NCI-H524 (cell line): ENCODE measurements at regions not wholly inside any gene's neighbourhood (a gene's known extent, or its start where the extent isn't known, plus 50 kb on each side); places are given as distances from the start of the nearest gene placed in this dataset.
A peak's percentile ranks its signal among the peaks of the same experiment; 100 is the strongest.

Experiments
- DNase-seq, 2 experiments: peaks; one replicate each; lab custom pipeline; 2025; lab: John Stamatoyannopoulos, UW

- DNase-seq: peak; percentile 95 to 98
Measured at GRCh38 chr6:166751051-166751595, 124.1 kb upstream of the RPS6KA2 start.

DNA sequence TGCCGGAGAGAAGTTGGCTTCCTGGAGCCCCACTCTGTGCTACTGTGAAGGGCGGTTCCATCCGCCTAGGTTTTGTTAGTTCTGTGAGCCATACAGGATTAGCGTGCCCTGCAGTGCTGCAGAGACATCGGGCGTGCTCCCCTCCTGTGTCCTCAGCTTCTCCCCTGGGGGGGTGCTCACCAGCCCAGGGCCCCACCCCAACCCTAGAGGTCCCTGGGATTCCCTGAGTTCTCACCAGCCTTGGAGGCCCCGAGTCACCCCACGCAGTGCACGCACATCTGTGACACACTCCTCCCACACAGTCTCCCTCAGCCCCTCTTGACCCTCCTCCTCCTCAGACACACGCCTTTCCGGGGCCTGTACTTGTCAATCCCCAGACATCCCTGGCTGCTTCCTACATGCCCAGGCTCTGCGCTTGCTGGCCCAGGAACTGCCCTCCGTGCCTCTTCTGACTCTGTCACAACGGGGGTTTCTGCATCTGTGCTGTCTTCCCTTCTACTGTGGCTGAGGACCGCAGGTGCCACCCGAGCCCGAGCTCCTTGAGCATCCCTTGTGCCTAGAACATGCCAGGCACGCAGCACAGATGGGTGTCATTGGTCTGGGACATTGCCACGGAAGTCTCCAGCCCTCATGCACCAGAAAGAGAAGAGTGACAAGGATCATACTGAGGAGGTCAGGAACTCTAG lies 123.2 kb upstream of the RPS6KA2 start:
- DNase-seq: no peak

- no peak for DNase-seq
Measured at GRCh38 chr6:166749666-166750065, 122.6 kb upstream of the RPS6KA2 start.

GRCh38 chr6:166747644-166748595 lies 120.9 kb upstream of the RPS6KA2 start:
- no peak for DNase-seq

- DNase-seq: peak in 1 of 2 experiments; percentile 10
Measured at GRCh38 chr6:166745801-166746668, 119.0 kb upstream of the RPS6KA2 start.

DNA sequence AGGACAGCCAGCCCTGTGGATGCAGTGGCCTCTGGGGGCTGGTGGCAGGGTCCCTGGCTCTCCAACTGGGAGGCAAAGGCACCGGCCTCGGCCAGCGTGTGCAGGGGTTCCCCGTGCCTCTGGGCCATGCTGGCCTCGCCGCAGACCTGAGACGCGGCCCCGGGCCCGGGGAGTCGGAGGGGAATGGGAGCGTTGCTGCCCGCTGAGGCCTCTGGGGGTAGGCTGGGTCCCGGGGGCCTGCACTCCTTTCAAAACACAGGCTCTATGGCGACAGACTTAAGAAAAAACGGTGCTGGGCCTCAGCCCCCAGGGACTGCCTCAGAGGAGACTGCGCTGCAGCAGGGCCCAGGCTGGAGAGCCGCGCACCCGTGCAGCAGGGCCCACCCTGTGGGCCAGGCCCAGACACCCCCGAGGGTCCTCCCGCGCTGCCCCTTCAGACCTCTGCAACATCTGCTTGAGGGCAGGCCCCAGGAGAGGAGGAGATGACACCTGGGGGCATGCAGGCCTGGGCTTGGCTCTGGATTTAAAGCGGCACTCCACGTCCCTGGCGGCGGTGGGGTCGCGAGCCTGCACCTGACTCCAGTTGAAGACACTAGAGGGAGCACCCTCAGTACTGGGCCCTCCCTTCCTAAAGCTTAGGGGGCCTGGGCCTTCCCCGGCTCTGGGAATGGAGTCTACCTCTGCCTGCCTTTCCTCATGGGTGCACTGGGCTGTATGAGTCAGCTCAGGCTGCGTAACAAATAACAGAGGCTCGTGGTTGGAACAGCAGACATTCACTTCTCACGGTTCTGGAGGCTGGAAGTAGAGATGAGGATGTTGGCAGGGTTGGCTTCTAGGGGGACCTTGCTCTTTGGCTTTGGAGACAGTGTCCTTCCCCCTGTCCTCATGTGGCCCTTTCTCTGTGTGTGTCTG lies 117.4 kb upstream of the RPS6KA2 start:
- no peak for DNase-seq

DNA sequence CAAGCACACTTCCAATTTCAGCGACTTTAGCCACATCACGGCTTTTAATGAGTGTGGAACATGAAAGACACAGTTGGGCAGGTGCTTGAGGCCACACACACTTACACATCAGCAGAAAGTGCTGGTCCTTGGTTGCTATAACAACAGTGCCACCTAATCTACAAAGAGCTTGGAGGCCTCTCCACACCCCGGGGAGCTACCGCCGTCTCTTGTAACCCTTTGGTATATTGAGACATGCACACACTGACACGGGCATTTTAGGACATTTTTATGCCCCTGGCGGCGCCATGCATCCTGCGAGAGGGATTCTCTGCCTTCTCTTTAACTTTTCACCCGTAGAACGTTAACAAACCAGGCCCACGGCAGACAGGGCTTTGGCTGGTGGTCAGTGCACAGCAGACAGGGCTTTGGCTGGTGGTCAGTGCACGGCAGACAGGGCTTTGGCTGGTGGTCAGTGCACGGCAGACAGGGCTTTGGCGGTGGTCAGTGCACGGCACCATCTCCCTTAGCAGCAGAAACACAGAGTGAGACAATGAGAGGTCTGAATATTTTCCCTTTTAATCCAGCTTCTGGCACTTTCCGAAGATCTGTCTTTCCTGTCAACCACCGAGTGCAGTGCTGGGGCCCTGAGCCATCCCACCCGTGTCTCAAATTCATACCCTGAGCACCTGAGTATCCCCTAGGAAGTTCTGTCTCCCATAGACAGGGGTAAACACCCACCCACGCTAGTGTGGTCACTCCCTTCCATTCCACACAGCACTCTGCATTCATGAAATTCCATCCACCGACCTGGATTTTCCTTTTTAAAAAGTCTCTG lies 116.6 kb upstream of the RPS6KA2 start:
- peak in 1 of 2 experiments; percentile 51 for DNase-seq

DNA sequence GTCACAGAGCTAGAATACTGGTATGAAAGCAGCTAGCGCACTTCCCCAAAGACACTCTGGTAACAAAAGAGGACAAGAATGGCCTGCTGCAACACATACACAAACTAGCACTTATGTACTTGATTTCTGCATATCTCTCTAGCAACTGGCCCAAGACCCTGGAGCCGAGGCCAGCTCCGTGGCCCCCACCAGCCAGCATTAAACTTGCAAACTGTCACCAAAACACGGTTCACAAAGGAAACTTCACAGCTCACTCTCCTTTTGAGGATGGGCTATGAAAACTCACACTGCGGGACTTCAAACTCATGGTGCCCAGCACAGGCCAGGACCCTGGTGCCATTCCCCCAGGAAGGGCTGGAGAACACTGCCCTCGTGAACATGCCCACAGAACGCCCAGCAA lies 115.9 kb upstream of the RPS6KA2 start:
- DNase-seq: no peak

- no peak for DNase-seq
Measured at GRCh38 chr6:166739976-166740318, 112.9 kb upstream of the RPS6KA2 start.

DNA sequence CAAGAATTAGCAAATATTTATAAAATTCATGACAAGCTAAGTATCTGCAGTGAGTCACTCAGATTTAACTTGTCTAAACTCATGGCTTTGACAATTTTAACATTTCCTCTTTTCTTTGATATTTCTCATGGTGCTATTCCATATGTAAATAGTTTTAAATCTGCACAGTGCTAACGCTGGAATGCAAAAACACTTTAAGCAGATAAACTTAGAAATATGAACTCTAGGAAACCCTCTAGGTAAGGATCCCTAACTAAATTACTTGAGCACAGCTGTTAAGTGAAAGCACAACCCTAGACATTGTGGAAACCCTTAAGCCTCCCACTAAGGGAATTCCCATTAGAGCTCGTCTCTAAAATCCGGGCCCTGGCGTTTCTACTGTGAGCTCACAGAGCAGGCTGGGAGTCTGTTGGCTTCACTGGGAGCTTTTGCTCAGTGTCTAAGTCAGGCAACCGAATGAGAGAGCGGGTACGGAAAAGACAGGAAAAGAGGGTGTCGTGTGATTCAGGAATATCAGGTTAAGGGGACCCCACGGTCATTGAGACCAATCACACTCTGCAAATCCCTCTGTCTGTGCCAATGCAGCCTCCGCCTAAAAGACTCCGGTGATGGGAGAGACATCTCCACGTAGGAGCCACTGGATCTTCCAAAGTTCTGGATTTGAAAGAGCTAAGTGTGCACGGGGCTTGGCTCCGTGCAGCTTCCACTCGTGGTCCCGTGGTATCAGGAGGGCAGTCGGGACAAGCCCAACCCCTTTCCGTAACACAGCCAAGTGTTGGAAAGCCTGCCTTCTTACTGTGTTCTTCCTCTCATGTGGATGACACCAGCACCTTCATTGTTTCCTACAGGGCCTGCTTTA lies 112.3 kb upstream of the RPS6KA2 start:
- DNase-seq: no peak

DNA sequence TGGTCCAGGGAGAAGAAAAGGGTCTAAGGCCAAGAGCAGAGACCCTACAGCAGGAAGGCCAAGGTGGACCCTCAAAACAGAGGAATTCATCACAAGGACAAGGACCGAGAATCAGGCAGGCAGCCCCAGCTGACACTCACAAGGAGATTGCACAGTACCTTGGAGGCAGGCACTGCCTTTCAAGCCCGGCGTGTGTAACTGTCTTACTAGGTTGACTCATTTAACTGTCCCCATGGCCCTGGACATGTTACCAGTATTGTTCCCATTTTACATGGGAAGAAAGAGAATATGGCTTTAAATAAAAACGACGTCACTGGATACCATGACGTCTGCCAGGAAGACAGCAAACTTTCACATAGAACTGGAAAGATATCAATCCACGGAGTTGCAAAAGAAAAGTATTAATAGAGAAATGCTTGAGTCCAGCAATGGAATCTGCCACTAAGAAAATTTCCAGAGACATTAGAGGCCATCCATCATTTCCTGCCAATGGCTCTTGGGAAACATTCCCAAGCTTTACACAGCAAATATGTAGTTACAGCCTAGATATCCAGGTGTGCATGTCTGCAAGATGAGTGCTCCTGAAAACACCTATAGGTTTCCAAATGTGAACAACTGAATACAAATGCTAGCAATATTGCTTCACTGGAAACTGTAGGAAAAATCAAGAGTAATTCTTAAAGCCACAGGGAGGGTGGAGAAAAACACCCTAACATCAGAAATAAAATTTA lies 111.5 kb upstream of the RPS6KA2 start:
- no peak for DNase-seq

DNA sequence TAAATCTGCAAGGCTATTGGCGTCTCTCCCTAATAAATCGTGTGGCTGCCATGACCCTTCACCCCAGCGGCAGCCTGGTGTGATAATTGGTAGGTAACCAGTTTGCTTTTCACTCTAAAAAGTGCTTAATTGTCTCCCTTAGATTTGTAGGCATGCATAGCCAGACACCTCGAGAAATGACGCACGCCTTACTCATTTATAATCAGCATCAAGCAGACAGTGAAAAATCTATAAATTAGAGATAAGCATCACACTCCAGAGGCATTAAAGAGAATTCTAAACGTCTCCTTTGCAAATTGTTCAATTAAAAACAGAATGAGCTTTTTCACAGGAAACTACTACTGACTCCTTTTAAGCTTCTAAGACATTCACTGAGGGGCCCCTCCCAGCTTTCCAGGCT lies 110.2 kb upstream of the RPS6KA2 start:
- DNase-seq: no peak

DNA sequence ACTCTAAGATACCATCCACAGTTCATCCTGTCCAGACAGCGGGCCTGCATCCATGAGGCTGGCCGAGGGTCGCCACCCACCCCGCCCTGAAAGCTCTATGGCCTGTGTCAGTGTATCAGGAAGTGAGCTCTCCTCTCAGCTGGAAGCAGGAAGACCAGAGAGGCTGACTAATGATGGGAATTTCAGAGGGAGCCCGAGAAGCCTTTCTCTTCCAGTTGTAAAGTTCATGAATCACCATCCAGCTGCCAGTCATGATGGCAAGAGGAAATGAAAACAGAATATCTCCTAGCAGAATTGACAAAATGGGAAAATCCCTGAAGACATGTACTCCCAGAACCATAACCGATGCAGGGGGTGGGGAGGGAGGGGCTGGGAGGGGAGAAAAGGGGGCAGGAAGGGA lies 109.6 kb upstream of the RPS6KA2 start:
- no peak for DNase-seq

- no peak for DNase-seq
Measured at GRCh38 chr6:166733900-166734299, 106.8 kb upstream of the RPS6KA2 start.

DNA sequence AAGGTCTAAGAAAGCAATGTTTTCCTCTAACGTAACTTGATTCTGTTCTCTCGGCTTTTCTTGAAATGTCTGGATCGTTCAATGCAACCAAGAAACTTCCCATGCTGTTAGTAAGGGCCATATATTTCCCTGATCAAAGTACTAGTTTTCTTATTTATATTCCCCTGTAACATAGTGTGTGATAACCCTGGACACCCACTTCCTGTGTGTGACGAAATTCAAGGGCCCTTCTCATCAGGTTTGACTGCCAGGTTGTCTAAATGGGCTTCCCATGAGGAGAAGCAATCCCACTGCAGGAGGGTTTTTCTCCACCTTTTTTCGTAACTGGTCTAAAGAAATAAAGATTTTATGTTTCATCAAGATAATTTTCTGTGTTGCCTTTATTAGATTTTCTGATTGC lies 102.6 kb upstream of the RPS6KA2 start:
- DNase-seq: no peak

GRCh38 chr6:166728884-166729530 lies 102.0 kb upstream of the RPS6KA2 start:
- DNase-seq: peak in 1 of 2 experiments; percentile 43

DNA sequence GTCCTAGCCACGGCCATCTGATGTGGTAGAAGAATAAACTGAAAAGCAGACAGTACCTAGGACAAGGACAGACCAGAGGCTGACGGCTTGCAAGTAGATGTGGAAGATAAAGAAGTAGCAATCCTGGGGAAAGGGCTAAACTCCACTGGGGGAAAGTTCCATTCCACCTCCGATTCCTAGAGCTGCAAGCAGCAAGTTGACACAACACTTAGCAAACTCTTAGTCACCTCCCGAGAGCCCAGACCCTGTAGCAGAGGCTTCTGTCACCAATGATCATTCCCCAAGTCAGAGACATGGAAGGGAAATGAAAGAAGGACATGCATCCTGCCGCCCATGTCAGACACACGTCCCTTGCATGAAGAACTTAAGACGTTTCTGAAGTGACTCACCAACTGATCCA lies 99.2 kb upstream of the RPS6KA2 start:
- no peak for DNase-seq

DNA sequence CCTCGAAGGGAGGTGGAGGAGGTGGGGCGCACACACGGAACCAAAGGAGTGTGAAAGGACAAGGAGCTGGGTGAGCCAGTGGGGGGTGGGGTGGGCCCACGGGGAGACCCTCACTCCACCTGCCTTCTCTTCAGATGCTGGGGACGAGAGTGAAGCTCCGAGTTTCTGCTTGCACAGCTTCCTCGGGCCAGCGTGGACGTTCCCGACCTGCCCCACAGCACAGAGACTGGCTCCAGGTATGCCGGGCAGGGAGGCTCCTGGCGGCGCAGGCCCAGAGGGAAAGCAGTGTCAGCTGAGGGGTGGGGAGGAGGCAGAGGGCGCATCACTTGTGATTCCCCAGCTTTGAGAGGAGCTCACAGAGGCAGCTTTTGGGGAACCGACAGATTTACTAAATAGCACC lies 98.5 kb upstream of the RPS6KA2 start:
- no peak for DNase-seq
